Adrenal gland (tissue), 5 donors: ENCODE measurements at regions not wholly inside any gene's neighbourhood (a gene's known extent, or its start where the extent isn't known, plus 50 kb on each side); places are given as distances from the start of the nearest gene placed in this dataset.

ENCODE experiments used
- POLR2A ChIP-seq, 2 donors: fragments of 450-650 bp; IDR thresholded peaks; one replicate each; pipeline ENCODE4 v1.6.1; 2017; ENCODE audit warnings: antibody characterized with exemption in 2 of 2, mild to moderate bottlenecking in 2 of 2, moderate library complexity in 1 of 2
- TF ChIP-seq, protein P1 (sequence below), 6 experiments: fragments of 450-650 bp in 4 of 6; fragments of 200-600 bp in 2 of 6; sonication (generic) in 1 of 6; IDR thresholded peaks; 1 replicate in 5 of 6; 2 replicates in 1 of 6; pipeline versions ENCODE4 v1.5.1 to v1.8.0; 2016 to 2021; ENCODE audit warnings: antibody characterized with exemption in 6 of 6, mild to moderate bottlenecking in 2 of 6, moderate library complexity in 1 of 6
- donor health status: DM: no; HTN: no; CAD: no.

DNA sequence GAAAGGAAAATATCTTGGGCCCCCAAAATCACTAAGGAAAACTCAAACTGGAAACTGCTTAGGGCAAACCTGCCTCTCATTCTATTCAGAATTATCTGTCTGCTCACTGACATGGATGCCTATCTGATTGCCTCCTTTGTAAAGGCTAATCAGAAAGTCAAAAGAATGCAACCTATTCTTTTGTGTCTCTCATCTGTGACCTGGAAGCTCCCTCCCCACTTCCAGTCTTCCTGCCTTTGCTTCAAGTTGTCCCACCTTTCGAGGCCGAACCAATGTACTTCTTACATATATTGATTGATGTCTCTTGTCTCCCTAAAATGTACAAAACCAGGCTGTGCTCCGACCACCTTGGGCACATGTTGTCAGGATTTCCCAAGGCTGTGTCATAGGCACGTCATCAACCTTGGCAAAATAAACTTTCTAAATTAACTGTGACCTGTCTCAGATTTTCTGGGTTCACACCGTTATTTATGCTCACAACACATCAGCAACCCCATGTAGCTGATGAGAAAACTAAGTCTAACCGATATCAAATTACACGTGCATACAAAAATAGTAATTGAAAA is 302.3 kb upstream of the NRIP1 start:
- TF ChIP-seq, protein P1, sequence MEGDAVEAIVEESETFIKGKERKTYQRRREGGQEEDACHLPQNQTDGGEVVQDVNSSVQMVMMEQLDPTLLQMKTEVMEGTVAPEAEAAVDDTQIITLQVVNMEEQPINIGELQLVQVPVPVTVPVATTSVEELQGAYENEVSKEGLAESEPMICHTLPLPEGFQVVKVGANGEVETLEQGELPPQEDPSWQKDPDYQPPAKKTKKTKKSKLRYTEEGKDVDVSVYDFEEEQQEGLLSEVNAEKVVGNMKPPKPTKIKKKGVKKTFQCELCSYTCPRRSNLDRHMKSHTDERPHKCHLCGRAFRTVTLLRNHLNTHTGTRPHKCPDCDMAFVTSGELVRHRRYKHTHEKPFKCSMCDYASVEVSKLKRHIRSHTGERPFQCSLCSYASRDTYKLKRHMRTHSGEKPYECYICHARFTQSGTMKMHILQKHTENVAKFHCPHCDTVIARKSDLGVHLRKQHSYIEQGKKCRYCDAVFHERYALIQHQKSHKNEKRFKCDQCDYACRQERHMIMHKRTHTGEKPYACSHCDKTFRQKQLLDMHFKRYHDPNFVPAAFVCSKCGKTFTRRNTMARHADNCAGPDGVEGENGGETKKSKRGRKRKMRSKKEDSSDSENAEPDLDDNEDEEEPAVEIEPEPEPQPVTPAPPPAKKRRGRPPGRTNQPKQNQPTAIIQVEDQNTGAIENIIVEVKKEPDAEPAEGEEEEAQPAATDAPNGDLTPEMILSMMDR (IDR thresholded peaks at IDR 0.05): no peak
- TF ChIP-seq POLR2A (IDR thresholded peaks at IDR 0.05): no peak
